ACHN (cell line): ENCODE measurements at regions not wholly inside any gene's neighbourhood (a gene's known extent, or its start where the extent isn't known, plus 50 kb on each side); places are given as distances from the start of the nearest gene placed in this dataset.

Source experiments
- DNase-seq: peaks from one replicate; pipeline ENCODE4 v3.0.0-alpha.2; 2015
- in situ Hi-C: cut with HindIII; loops from 2 replicates; pipeline ENCODE4 v1.10.0; 2017; ENCODE audit warnings: low sequenced_read_pairs, low pct_ligation_motif_present, low pct_unique_long_range_greater_than_20kb

- in situ Hi-C loops: no loop called here
- DNase-seq: no peak
These were observed 210.7 kb downstream of the TLE3 start for GRCh38 chr15:69887009-69887408.

GRCh38 chr15:69887553-69887952 is 210.2 kb downstream of the TLE3 start:
- DNase-seq: no peak
- in situ Hi-C loops: no loop called here

- DNase-seq: no peak
- in situ Hi-C loops: no loop called here
These were observed 209.3 kb downstream of the TLE3 start for GRCh38 chr15:69888406-69888805.

GRCh38 chr15:69891070-69891536 is 206.6 kb downstream of the TLE3 start:
- in situ Hi-C loops: no loop called here
- DNase-seq: no peak

GRCh38 chr15:69891606-69892005 is 206.1 kb downstream of the TLE3 start:
- in situ Hi-C loops: no loop called here
- no peak for DNase-seq

- no peak for DNase-seq
- in situ Hi-C loops: no loop called here
These were observed 205.4 kb downstream of the TLE3 start for GRCh38 chr15:69892351-69892750.

GRCh38 chr15:69893086-69893485 is 204.6 kb downstream of the TLE3 start:
- no peak for DNase-seq
- in situ Hi-C loops: no loop called here

- in situ Hi-C loops: no loop called here
These were observed 203.9 kb downstream of the TLE3 start for GRCh38 chr15:69893863-69894262.

GRCh38 chr15:69895202-69895601 is 202.5 kb downstream of the TLE3 start:
- DNase-seq: no peak
- in situ Hi-C loops: no loop called here

More at GRCh38 chr15:69893863-69894262, 203.9 kb downstream of the TLE3 start:
- DNase-seq: peak; percentile 4

GRCh38 chr15:69896606-69897005 is 201.1 kb downstream of the TLE3 start:
- DNase-seq: no peak
- in situ Hi-C loops: no loop called here

GRCh38 chr15:69897061-69897460 is 200.7 kb downstream of the TLE3 start:
- DNase-seq: no peak
- in situ Hi-C loops: no loop called here

GRCh38 chr15:69897471-69898237 is 200.1 kb downstream of the TLE3 start:
- in situ Hi-C loops: no loop called here
- no peak for DNase-seq

GRCh38 chr15:69898243-69898642 is 199.5 kb downstream of the TLE3 start:
- no peak for DNase-seq
- in situ Hi-C loops: no loop called here

GRCh38 chr15:69902414-69903062 is 195.2 kb downstream of the TLE3 start:
- in situ Hi-C loops: no loop called here
- DNase-seq: no peak

- in situ Hi-C loops: no loop called here
- no peak for DNase-seq
These were observed 193.9 kb downstream of the TLE3 start for GRCh38 chr15:69903470-69904469.

- in situ Hi-C loops: no loop called here
These were observed 191.2 kb downstream of the TLE3 start for GRCh38 chr15:69906256-69907185.

GRCh38 chr15:69908060-69908459 is 189.7 kb downstream of the TLE3 start:
- no peak for DNase-seq
- in situ Hi-C loops: no loop called here

More at GRCh38 chr15:69906256-69907185, 191.2 kb downstream of the TLE3 start:
- no peak for DNase-seq
